OCI-LY3 (cell line): ENCODE measurements at regions not wholly inside any gene's neighbourhood (a gene's known extent, or its start where the extent isn't known, plus 50 kb on each side); places are given as distances from the start of the nearest gene placed in this dataset.

Experiments used
- H2AFZ ChIP-seq: fragments of 200-600, 300-600 bp; shearing (Covaris generic); 2 replicates; pipeline ENCODE4 v1.6.0; 2014; ENCODE audit warnings: antibody characterized with exemption, low read depth, low read length
- H3K27ac ChIP-seq: fragments of 200-600, 300-600 bp; sonication (generic); 2 replicates; pipeline ENCODE4 v1.5.1; 2014; ENCODE audit warnings: mild to moderate bottlenecking, low read length, moderate library complexity, mixed read lengths
- H3K27me3 ChIP-seq: fragments of 200-600, 300-600 bp; sonication (generic); 2 replicates; pipeline ENCODE4 v1.6.1; 2014; ENCODE audit warnings: low read depth, low read length, mixed read lengths
- H3K36me3 ChIP-seq: fragments of 200-600, 300-600 bp; sonication (generic); replicated peaks from 2 replicates; pipeline ENCODE3; 2014; ENCODE audit warnings: low read depth, low read length, mixed read lengths
- H3K4me1 ChIP-seq: fragments of 300-600, 200-600 bp; sonication (generic); 2 replicates; pipeline ENCODE4 v1.6.1; 2014; ENCODE audit warnings: low read length, mixed read lengths
- H3K4me2 ChIP-seq: fragments of 200-600, 300-600 bp; sonication (generic); 2 replicates; pipeline ENCODE4 v1.6.1; 2014; ENCODE audit warnings: low read length, mixed read lengths
- H3K4me3 ChIP-seq: fragments of 300-600, 200-600 bp; sonication (generic); 2 replicates; pipeline ENCODE4 v1.5.1; 2014; ENCODE audit warnings: antibody characterized with exemption, mild to moderate bottlenecking, low read length, moderate library complexity
- H3K79me2 ChIP-seq: fragments of 300-600, 200-600 bp; shearing (Covaris generic); 2 replicates; pipeline ENCODE4 v1.6.1; 2014; ENCODE audit warnings: mild to moderate bottlenecking, low read length, mixed read lengths
- H3K9ac ChIP-seq: fragments of 300-600, 200-600 bp; shearing (Covaris generic); 2 replicates; pipeline ENCODE4 v1.6.0; 2014; ENCODE audit warnings: mild to moderate bottlenecking, low read length, moderate library complexity
- H3K9me3 ChIP-seq: fragments of 200-600, 300-600 bp; shearing (Covaris generic); 2 replicates; pipeline ENCODE4 v1.6.1; 2014; ENCODE audit warnings: low read length, mixed read lengths; ENCODE audit not compliant: insufficient read depth
- H4K20me1 ChIP-seq: fragments of 200-600, 300-600 bp; sonication (generic); 2 replicates; pipeline ENCODE4 v1.6.1; 2016; ENCODE audit warnings: low read length, mixed read lengths; ENCODE audit not compliant: insufficient read depth
- CTCF ChIP-seq: fragments of 200-600, 300-600 bp; sonication (generic); IDR thresholded peaks from 2 replicates; pipeline ENCODE4 v1.5.1; 2014; ENCODE audit warnings: antibody characterized with exemption, low read length, low read depth
- EZH2phosphoT487 ChIP-seq: fragments of 200-600 bp; shearing (Covaris generic); IDR thresholded peaks from 2 replicates; pipeline ENCODE4 v1.6.1; 2018; ENCODE audit warnings: antibody characterized with exemption, mixed run types, low read depth

GRCh38 chr5:164746723-164747122, 1241.3 kb downstream of the MAT2B start:
- H3K9ac ChIP-seq, result no peak overlapping the region
- H4K20me1 ChIP-seq, result no peaks in the 10 kb centered on the region
- no peaks in the 10 kb centered on the region for H3K4me1 ChIP-seq
- H2AFZ ChIP-seq, result no peak overlapping the region
- no peaks in the 10 kb centered on the region for H3K36me3 ChIP-seq
- TF ChIP-seq CTCF (no peak), EZH2phosphoT487 (no peak)
- no peaks in the 10 kb centered on the region for H3K9me3 ChIP-seq
- H3K27ac ChIP-seq, result no peak overlapping the region
- H3K79me2 ChIP-seq, result no peaks in the 10 kb centered on the region
- H3K4me3 ChIP-seq, result no peak overlapping the region
- no peaks in the 10 kb centered on the region for H3K27me3 ChIP-seq
- no peak overlapping the region for H3K4me2 ChIP-seq

- H4K20me1 ChIP-seq, result no peaks in the 10 kb centered on the region
- no peak overlapping the region for H3K4me3 ChIP-seq
- TF ChIP-seq CTCF (no peak), EZH2phosphoT487 (no peak)
- no peak overlapping the region for H3K27ac ChIP-seq
- H2AFZ ChIP-seq, result no peak overlapping the region
- no peaks in the 10 kb centered on the region for H3K79me2 ChIP-seq
- no peak overlapping the region for H3K4me2 ChIP-seq
- H3K9ac ChIP-seq, result no peak overlapping the region
- no peaks in the 10 kb centered on the region for H3K9me3 ChIP-seq
- H3K36me3 ChIP-seq, result no peaks in the 10 kb centered on the region
- H3K4me1 ChIP-seq, result no peaks in the 10 kb centered on the region
- no peaks in the 10 kb centered on the region for H3K27me3 ChIP-seq
These were observed 1242.0 kb downstream of the MAT2B start for GRCh38 chr5:164747371-164747770.

- H3K36me3 ChIP-seq, result no peaks in the 10 kb centered on the region
- H3K4me2 ChIP-seq, result no peak overlapping the region
- no peak overlapping the region for H3K27ac ChIP-seq
- H3K9ac ChIP-seq, result no peak overlapping the region
- no peak for TF ChIP-seq CTCF
- no peak for TF ChIP-seq EZH2phosphoT487
- no peaks in the 10 kb centered on the region for H3K9me3 ChIP-seq
- H3K79me2 ChIP-seq, result no peaks in the 10 kb centered on the region
- no peak overlapping the region for H3K4me3 ChIP-seq
- H2AFZ ChIP-seq, result no peak overlapping the region
- H3K27me3 ChIP-seq, result no peaks in the 10 kb centered on the region
- no peaks in the 10 kb centered on the region for H3K4me1 ChIP-seq
- H4K20me1 ChIP-seq, result no peaks in the 10 kb centered on the region
These were observed 1243.4 kb downstream of the MAT2B start for GRCh38 chr5:164748861-164749260.

- no peaks in the 10 kb centered on the region for H3K4me1 ChIP-seq
- H3K27ac ChIP-seq, result no peak overlapping the region
- TF ChIP-seq EZH2phosphoT487, result no peak
- no peak for TF ChIP-seq CTCF
- no peak overlapping the region for H3K4me2 ChIP-seq
- H3K9ac ChIP-seq, result no peak overlapping the region
- no peaks in the 10 kb centered on the region for H3K79me2 ChIP-seq
- no peaks in the 10 kb centered on the region for H3K36me3 ChIP-seq
- H2AFZ ChIP-seq, result no peak overlapping the region
- H3K9me3 ChIP-seq, result no peaks in the 10 kb centered on the region
- H3K27me3 ChIP-seq, result no peaks in the 10 kb centered on the region
- H4K20me1 ChIP-seq, result no peaks in the 10 kb centered on the region
- H3K4me3 ChIP-seq, result no peak overlapping the region
These were observed 1248.0 kb downstream of the MAT2B start for GRCh38 chr5:164753434-164753833.
